GM18508 (cell line): ENCODE measurements at regions not wholly inside any gene's neighbourhood (a gene's known extent, or its start where the extent isn't known, plus 50 kb on each side); places are given as distances from the start of the nearest gene placed in this dataset.

Source experiments
- ATAC-seq: cut with Tn5 transposase; IDR thresholded peaks from one replicate; pipeline ENCODE4 v1.9.1; 2021; ENCODE audit warnings: moderate number of reproducible peaks; ENCODE audit not compliant: insufficient read depth, unreplicated experiment

GRCh38 chr5:173823274-173823644 lies 64.9 kb upstream of the CPEB4 start:
- no peak for ATAC-seq

- no peak for ATAC-seq
Observed at GRCh38 chr5:173823721-173824567, 64.2 kb upstream of the CPEB4 start.

GRCh38 chr5:173825215-173825865 lies 62.8 kb upstream of the CPEB4 start:
- ATAC-seq, result no peak

- no peak for ATAC-seq
Observed at GRCh38 chr5:173826086-173826427, 62.1 kb upstream of the CPEB4 start.

GRCh38 chr5:173826428-173827350 lies 61.5 kb upstream of the CPEB4 start:
- ATAC-seq, result no peak

- no peak for ATAC-seq
Observed at GRCh38 chr5:173828952-173829351, 59.2 kb upstream of the CPEB4 start.

GRCh38 chr5:173829826-173830225 lies 58.3 kb upstream of the CPEB4 start:
- ATAC-seq, result no peak

- ATAC-seq, result no peak
Observed at GRCh38 chr5:173830421-173830820, 57.7 kb upstream of the CPEB4 start.

- no peak for ATAC-seq
Observed at GRCh38 chr5:173831196-173831914, 56.8 kb upstream of the CPEB4 start.

GRCh38 chr5:173832386-173832785 lies 55.8 kb upstream of the CPEB4 start:
- ATAC-seq, result no peak

- no peak for ATAC-seq
Observed at GRCh38 chr5:173833196-173833985, 54.8 kb upstream of the CPEB4 start.

GRCh38 chr5:173834071-173834771 lies 53.9 kb upstream of the CPEB4 start:
- no peak for ATAC-seq

- ATAC-seq, result no peak
Observed at GRCh38 chr5:173835131-173835530, 53.0 kb upstream of the CPEB4 start.

GRCh38 chr5:173835661-173836060 lies 52.5 kb upstream of the CPEB4 start:
- no peak for ATAC-seq

GRCh38 chr5:173837654-173838053 lies 50.5 kb upstream of the CPEB4 start:
- no peak for ATAC-seq
